ENCODE measurements at regions not wholly inside any gene's neighbourhood (a gene's known extent, or its start where the extent isn't known, plus 50 kb on each side); places are given as distances from the start of the nearest gene placed in this dataset.

DNA sequence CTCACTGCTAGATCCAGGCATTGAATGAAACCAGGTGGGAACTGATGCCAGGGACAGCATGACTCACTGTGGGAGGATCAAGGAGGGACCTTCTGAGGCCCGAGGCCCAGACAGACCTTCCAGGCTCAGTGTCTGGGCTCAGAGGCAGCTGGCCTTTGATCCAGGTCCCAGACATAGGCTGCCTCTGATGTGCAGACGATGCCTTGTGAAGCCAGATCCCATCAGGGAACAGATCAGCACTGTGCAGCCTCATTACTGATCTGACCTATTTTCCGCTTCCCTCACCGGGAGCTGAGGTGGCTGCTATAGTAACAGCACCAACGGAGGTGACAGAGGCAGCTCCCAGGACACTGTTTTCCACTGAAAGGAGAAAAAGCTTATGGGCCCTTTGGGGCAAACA is 399.5 kb downstream of the MATN1 start:
- TF ChIP-seq, protein P1, sequence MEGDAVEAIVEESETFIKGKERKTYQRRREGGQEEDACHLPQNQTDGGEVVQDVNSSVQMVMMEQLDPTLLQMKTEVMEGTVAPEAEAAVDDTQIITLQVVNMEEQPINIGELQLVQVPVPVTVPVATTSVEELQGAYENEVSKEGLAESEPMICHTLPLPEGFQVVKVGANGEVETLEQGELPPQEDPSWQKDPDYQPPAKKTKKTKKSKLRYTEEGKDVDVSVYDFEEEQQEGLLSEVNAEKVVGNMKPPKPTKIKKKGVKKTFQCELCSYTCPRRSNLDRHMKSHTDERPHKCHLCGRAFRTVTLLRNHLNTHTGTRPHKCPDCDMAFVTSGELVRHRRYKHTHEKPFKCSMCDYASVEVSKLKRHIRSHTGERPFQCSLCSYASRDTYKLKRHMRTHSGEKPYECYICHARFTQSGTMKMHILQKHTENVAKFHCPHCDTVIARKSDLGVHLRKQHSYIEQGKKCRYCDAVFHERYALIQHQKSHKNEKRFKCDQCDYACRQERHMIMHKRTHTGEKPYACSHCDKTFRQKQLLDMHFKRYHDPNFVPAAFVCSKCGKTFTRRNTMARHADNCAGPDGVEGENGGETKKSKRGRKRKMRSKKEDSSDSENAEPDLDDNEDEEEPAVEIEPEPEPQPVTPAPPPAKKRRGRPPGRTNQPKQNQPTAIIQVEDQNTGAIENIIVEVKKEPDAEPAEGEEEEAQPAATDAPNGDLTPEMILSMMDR (IDR thresholded peaks at IDR 0.05; ENCODE audit: low read depth, low read length), result no peak
- TF ChIP-seq POLR2A (IDR thresholded peaks at IDR 0.05; ENCODE audit: extremely low read depth, insufficient read length) (no peak), MYC (IDR thresholded peaks at IDR 0.05; ENCODE audit: low read depth, low read length) (no peak)
- TF ChIP-seq, protein P2, sequence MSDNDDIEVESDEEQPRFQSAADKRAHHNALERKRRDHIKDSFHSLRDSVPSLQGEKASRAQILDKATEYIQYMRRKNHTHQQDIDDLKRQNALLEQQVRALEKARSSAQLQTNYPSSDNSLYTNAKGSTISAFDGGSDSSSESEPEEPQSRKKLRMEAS (IDR thresholded peaks at IDR 0.05; ENCODE audit: low read depth, low read length), result no peak

Measured in NB4 (cell line).